Tibial artery (tissue), 4 donors: ENCODE measurements at regions not wholly inside any gene's neighbourhood (a gene's known extent, or its start where the extent isn't known, plus 50 kb on each side); places are given as distances from the start of the nearest gene placed in this dataset.

Experiments used
- DNase-seq, 2 donors: peaks; one replicate each; pipeline ENCODE4 v3.0.0-alpha.2; 2019
- H3K27ac ChIP-seq, 2 donors: fragments of 200-600 bp; sonication (generic) in 1 of 2; 1 replicate in 1 of 2; 2 replicates in 1 of 2; pipeline ENCODE4 v1.5.1; 2018 to 2019; ENCODE audit warnings: mild to moderate bottlenecking in 1 of 2
- H3K27me3 ChIP-seq, 2 donors: fragments of 200-600 bp; sonication (generic) in 1 of 2; one replicate each; pipeline versions ENCODE4 v1.5.1 to v1.6.0; 2016 to 2019
- H3K36me3 ChIP-seq, 3 donors: fragments of 200-600 bp; sonication (generic) in 2 of 3; one replicate each; pipeline ENCODE4 v1.5.1; 2016 to 2019; ENCODE audit warnings: mild to moderate bottlenecking in 2 of 3
- H3K4me1 ChIP-seq, 4 donors: fragments of 200-600 bp; sonication (generic) in 2 of 4; 1 replicate in 3 of 4; 2 replicates in 1 of 4; pipeline ENCODE4 v1.5.1; 2016 to 2019
- H3K4me3 ChIP-seq, 2 donors: fragments of 200-600 bp; sonication (generic) in 1 of 2; 1 replicate in 1 of 2; 2 replicates in 1 of 2; pipeline ENCODE4 v1.5.1; 2018 to 2019; ENCODE audit warnings: mild to moderate bottlenecking in 2 of 2
- H3K9me3 ChIP-seq, 3 donors: fragments of 200-600 bp; sonication (generic) in 1 of 3; one replicate each; pipeline ENCODE4 v1.5.1; 2016 to 2019
- CTCF ChIP-seq, 2 experiments: fragments of 200-600 bp in 1 of 2; fragments of 450-650 bp in 1 of 2; IDR thresholded peaks; one replicate each; pipeline ENCODE4 v1.5.1; 2017 to 2019; ENCODE audit warnings: antibody characterized with exemption in 2 of 2, mild to moderate bottlenecking in 1 of 2, moderate library complexity in 1 of 2
- intact Hi-C: fragments of 100-400 bp; cut with DNase I; formaldehyde crosslinking; loops from one replicate; pipeline ENCODE4 v1.15.0; 2023; ENCODE audit warnings: low total_unique reads

- intact Hi-C loops: no loop called here
- TF ChIP-seq CTCF (IDR thresholded peaks at IDR 0.05): no peak
- peaks cover 0 to 3% (median 0%) of the 10 kb centered on the region in 4 donors for H3K4me1 ChIP-seq
- no peak overlapping the region for H3K4me3 ChIP-seq
- H3K9me3 ChIP-seq: no peaks in the 10 kb centered on the region
- no peak for DNase-seq
- no peak overlapping the region for H3K27ac ChIP-seq
- no peaks in the 10 kb centered on the region for H3K27me3 ChIP-seq
- H3K36me3 ChIP-seq: no peaks in the 10 kb centered on the region
Measured at GRCh38 chr3:135915206-135915605, 50.3 kb upstream of the PPP2R3A start.
